CD4-positive, alpha-beta T cell treated with Interferon gamma for 1 hour (primary cell): ENCODE measurements at regions not wholly inside any gene's neighbourhood (a gene's known extent, or its start where the extent isn't known, plus 50 kb on each side); places are given as distances from the start of the nearest gene placed in this dataset.
"Not testable (repeated sequence)": the region's sequence is repeated elsewhere in the genome, so short reads cannot be mapped to it uniquely, and the experiment has no call there.

Experiments
- DNase-seq: peaks from one replicate; pipeline ENCODE4 v3.0.0-alpha.2; 2020

DNA sequence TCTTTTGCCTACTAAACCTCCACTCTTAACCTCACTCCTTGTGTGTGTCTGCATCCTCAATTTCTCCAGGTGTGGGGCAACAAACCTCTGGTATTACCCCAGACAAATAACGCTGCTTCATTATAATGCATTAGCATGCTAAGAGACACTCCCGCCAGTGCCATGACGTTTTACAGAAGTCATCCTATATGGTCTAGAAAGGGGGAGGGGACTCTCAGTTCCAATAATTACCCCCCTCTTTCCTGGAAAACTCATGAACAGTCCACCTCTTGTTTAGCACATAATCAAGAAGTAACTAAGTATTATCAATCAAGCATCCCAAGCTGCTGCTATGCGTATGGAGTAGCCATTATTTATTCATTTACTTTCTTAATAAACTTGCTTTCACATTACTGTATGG, 364.5 kb downstream of the TYW1 start:
- no peak for DNase-seq

GRCh38 chr7:67364441-67365017, 367.9 kb downstream of the TYW1 start:
- DNase-seq = no peak

GRCh38 chr7:67371429-67372305, 375.0 kb downstream of the TYW1 start:
- peak; percentile 28 for DNase-seq

DNA sequence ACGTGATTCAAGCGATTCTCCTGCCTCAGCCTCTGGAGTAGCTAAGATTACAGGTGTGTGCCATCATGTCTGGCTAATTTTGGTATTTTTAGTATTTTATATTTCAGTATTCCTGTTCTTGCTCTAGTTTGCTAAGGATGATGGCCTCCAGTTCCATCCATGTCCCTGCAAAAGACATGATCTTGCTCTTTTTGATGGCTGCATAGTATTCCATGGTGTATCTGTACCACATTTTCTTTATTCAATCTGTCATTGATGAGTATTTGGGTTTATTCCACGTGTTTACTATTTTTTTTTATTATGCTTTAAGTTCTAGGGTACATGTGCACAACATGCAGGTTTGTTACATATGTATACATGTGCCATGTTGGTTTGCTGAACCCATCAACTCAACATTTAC, 376.8 kb downstream of the TYW1 start:
- DNase-seq = not testable (repeated sequence)

DNA sequence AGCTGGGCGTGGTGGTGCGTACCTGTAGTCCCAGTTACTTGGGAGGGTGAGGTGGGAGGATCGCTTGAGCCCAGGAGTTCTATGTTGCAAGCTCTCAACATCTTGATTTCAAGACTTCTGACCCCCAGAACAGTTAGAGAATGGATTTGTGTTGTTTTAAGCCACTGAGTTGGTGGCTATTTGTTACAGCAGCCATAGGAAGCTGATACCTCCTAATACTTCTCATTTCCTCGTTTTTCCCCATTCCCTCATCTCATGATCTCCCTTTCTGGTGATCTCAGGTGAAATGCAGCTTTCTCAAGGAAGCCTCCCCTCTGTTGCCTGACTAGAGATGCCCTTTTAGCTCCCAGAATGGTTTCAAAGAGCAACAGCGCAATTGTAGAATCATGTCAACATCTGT, 378.8 kb downstream of the TYW1 start:
- no peak for DNase-seq

DNA sequence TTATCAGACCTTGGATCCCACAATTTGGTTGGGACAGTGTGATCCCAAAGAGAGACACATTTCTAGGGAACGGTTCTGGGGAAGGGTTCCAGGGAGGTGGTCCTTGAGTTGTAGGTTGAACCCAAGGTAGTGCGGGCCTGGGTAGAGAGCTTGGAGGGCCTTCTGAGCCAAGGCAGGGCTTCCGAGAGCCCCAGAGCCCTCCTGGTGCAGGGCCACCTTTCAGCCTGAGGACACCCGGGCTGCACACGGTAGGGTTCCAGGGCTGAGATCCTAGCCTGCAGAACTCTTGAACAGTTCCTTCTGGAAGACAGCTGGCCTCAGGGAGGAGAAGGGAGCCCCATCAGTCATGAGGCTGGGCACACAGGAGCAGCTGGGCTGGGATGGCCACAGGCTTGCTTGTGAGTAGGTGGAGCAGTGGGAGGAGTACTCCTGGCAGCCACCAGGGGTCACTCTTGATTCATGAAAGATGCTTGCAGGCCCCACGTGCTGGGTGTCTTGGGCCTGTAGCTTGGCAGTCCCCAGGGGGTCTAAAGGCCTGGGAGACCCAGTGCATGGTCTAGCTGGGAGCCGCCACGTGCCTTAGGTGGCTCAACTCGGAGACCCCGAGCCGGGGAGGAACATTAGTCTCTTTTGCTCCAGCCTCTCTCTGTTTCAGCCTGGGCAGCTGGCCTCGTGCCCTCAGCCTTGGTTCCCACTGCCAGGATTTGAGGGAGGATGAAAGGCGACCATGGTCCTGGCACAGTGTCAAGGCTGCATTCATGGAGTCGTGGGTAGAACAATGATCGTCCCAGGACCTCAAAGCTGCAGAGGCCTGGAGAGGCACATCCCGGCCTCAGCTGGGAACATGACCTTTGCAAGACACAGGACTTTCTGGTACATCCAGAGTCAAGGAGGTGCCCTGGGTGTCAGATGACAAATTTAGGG, 381.6 kb downstream of the TYW1 start:
- DNase-seq = peak; percentile 36

- no peak for DNase-seq
These were observed 383.7 kb downstream of the TYW1 start for GRCh38 chr7:67380326-67380725.

DNA sequence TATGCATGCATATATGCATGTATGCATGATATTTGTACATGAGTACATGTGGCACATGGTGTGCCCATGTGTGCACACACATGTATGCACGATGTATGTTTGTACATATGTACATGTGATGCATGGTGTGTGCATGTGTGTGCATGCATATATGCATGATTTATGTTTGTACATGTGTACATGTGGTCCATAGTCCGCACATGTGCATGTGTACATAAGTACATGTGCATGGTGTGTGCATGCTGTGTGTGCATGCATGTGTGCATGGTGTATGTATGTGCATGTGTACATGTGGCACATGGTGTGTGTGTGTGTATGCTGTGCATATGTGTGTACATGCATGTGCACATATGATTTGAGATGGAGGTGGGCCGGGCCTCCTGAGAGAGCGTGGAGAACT, 384.2 kb downstream of the TYW1 start:
- no peak for DNase-seq

- DNase-seq = no peak
These were observed 391.2 kb downstream of the TYW1 start for GRCh38 chr7:67387851-67388250.

GRCh38 chr7:67391168-67391567, 394.5 kb downstream of the TYW1 start:
- DNase-seq = no peak

DNA sequence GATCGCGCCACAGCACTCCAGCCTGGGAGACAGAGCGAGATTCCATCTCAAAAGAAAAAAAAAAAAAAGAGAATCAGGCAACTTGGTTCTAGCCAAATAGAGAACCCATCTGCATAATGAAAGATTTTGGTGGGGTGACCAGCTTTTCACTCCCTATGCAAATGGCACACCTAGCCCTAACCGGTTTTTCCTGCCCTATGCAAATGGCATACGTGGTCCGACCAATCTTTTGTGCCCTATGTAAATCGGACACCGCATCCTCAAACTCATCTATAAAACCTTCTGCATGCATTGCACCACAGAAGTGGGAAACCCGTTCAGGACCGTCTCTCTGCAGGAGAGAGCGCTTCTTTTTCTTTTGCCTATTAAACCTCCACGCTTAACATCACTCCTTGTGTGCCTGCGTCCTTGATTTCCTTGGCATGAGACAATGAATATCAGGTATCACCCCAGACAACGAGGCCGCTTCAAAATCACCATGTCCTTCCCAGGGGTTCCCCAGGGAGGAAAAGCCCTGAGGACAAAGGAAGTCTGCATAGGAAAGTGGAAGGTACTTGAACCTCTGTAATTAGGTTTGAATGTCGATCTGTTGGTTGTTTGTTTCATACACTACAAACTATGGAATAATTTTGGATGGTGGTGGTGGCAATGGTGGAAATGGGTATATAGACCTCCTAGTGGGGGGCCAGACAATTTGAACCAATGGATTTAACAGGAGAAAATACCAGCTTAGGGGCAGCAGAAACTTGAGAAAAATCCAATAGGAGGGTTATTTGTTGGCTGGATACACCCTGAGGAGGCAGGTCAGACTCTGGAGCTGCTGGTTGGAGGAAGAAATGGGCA, 396.2 kb downstream of the TYW1 start:
- DNase-seq = no peak

GRCh38 chr7:67393903-67394302, 397.3 kb downstream of the TYW1 start:
- DNase-seq = no peak

- no peak for DNase-seq
These were observed 402.3 kb downstream of the TYW1 start for GRCh38 chr7:67398916-67399315.

- DNase-seq = no peak
These were observed 404.9 kb downstream of the TYW1 start for GRCh38 chr7:67401492-67401891.

- no peak for DNase-seq
These were observed 405.6 kb downstream of the TYW1 start for GRCh38 chr7:67402280-67402679.

GRCh38 chr7:67406976-67407375, 410.3 kb downstream of the TYW1 start:
- DNase-seq = no peak

GRCh38 chr7:67407392-67408071, 410.9 kb downstream of the TYW1 start:
- no peak for DNase-seq

DNA sequence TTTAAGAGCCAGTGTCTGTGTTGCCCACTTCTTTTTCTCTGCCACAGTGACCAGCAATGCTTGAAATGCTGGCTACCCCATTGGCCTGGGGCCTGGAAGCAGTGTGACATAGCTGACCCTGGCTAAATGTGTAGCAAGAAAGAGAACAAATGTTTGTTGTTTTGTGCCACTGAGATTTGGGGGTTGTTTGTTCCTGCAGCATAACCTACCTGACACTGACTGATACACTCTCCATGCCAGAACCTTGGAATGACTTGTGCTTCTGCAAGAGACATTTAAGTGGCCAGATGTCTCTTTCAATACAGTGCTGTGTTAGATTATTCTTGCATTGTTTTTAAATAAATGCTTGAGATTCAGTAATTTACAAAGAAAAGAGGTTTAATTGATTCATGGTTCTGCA, 411.5 kb downstream of the TYW1 start:
- DNase-seq = no peak

GRCh38 chr7:67413670-67414069, 417.0 kb downstream of the TYW1 start:
- no peak for DNase-seq

DNA sequence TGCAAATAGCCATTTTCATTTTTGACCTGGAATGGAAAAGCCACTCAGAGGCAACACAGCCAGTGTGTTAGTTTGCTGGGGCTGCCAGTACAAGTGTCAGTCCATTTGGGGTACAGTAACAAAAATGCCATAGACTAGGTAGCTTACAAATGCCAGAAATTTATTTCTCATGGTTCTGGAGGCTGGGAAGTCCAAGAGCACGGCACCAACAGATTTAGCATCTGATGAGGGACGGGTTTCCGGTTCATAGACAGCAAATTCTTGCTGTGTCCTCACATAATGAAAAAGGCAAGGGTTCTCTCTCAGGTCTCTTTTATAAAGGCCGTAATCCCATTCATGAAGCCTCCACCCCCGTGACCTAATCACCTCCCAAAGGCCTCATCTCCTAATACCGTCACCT, 418.2 kb downstream of the TYW1 start:
- DNase-seq = no peak

DNA sequence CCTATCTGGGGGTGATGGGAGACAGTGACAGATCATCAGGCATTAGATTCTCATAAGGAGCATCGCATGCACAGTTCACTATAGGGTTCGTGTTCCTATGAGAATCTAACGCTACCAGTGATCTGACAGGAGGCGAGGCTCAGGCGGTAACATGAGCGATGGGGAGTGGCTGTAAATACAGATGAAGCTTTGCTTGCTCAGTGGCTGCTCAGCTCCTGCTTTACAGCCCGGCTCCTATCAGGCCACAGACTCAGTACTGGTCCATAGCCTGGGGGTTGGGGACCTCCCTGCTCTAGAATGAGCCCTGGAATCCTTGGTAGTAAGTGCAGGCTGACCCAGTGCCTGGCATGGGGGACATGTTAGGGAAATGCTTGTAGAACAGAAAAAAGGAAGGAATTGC, 426.0 kb downstream of the TYW1 start:
- DNase-seq = no peak

- no peak for DNase-seq
These were observed 426.4 kb downstream of the TYW1 start for GRCh38 chr7:67423065-67423464.
